Loucy (cell line): ENCODE measurements at regions not wholly inside any gene's neighbourhood (a gene's known extent, or its start where the extent isn't known, plus 50 kb on each side); places are given as distances from the start of the nearest gene placed in this dataset.

ENCODE experiments used
- H2AFZ ChIP-seq: fragments of 200-600 bp; sonication (generic); 2 replicates; pipeline ENCODE4 v1.6.0; 2016; ENCODE audit warnings: antibody characterized with exemption, mild to moderate bottlenecking, low read length, moderate library complexity
- H3F3A ChIP-seq: fragments of 200-600 bp; 2 replicates; pipeline ENCODE4 v1.6.0; 2016; ENCODE audit warnings: antibody characterized with exemption, low read depth, mild to moderate bottlenecking
- H3K27me3 ChIP-seq: fragments of 200-600 bp; sonication (generic); 2 replicates; pipeline ENCODE4 v1.6.1; 2014; ENCODE audit warnings: low read length, mild to moderate bottlenecking; ENCODE audit not compliant: insufficient read depth, poor library complexity, severe bottlenecking
- H3K36me3 ChIP-seq: fragments of 200-600 bp; sonication (generic); 2 replicates; pipeline ENCODE4 v1.6.1; 2016; ENCODE audit warnings: low read length; ENCODE audit not compliant: insufficient read depth
- H3K4me1 ChIP-seq: fragments of 200-600 bp; sonication (generic); 2 replicates; pipeline ENCODE4 v1.5.1; 2014; ENCODE audit warnings: low read length, mild to moderate bottlenecking; ENCODE audit not compliant: insufficient read depth, poor library complexity, severe bottlenecking
- H3K4me2 ChIP-seq: fragments of 200-600 bp; sonication (generic); 2 replicates; pipeline ENCODE4 v1.6.0; 2014; ENCODE audit warnings: antibody characterized with exemption, low read length, low read depth, mild to moderate bottlenecking; ENCODE audit not compliant: poor library complexity, severe bottlenecking
- H3K4me3 ChIP-seq: fragments of 200-600 bp; sonication (generic); 2 replicates; pipeline ENCODE4 v1.5.1; 2014; ENCODE audit warnings: low read length, mild to moderate bottlenecking, mixed read lengths; ENCODE audit not compliant: poor library complexity, severe bottlenecking
- H3K79me2 ChIP-seq: fragments of 200-600 bp; sonication (generic); 2 replicates; pipeline ENCODE4 v1.6.1; 2014; ENCODE audit warnings: low read length; ENCODE audit not compliant: insufficient read depth
- H3K9ac ChIP-seq: fragments of 200-600 bp; sonication (generic); 2 replicates; pipeline ENCODE4 v1.6.0; 2014; ENCODE audit warnings: mild to moderate bottlenecking, low read depth, low read length, moderate library complexity; ENCODE audit not compliant: poor library complexity, severe bottlenecking
- H3K9me2 ChIP-seq: fragments of 200-600 bp; sonication (generic); replicated peaks from 2 replicates; pipeline ENCODE4 v1.6.1; 2016; ENCODE audit warnings: low read depth, low read length, mixed read lengths
- H3K9me3 ChIP-seq: fragments of 200-600 bp; sonication (generic); 2 replicates; pipeline ENCODE4 v1.6.1; 2014; ENCODE audit warnings: mild to moderate bottlenecking, antibody characterized with exemption, low read length, low read depth; ENCODE audit not compliant: insufficient read depth
- H4K20me1 ChIP-seq: fragments of 200-600 bp; sonication (generic); 2 replicates; pipeline ENCODE4 v1.6.0; 2014; ENCODE audit warnings: antibody characterized with exemption, low read length, mild to moderate bottlenecking; ENCODE audit not compliant: insufficient read depth, poor library complexity, severe bottlenecking
- CTCF ChIP-seq: fragments of 200-600 bp; sonication (generic); conservative IDR thresholded peaks from 2 replicates; pipeline ENCODE4 v1.5.1; 2014; ENCODE audit warnings: mild to moderate bottlenecking, antibody characterized with exemption, low read length
- EZH2phosphoT487 ChIP-seq: fragments of 200-600 bp; IDR thresholded peaks from 2 replicates; pipeline ENCODE4 v1.6.1; 2018; ENCODE audit warnings: antibody characterized with exemption, mild to moderate bottlenecking, moderate library complexity, borderline replicate concordance

DNA sequence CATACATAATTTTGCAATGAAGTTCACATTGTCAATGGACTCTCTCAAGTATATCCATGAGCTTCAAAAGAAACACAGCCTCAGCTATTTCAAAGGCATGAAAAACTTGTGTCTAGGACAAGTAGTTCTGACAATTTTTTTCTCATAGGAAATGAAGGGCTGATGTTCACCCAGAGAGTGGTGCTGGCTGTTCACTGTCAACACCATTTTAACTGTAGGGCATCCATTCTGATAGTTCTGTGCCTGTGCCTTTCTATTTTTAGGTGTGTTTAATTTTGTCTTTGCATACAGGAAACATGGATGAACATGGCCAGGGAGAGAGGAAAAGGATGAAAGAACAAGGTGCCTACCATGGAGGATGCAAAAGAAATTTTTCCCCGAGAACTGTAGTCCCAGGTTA is 135.3 kb upstream of the MAP9 start:
- Histone ChIP-seq H3K79me2 (no peaks in the 10 kb centered on the region), H2AFZ (no peak overlapping the region), H3K4me1 (no peaks in the 10 kb centered on the region), H3K9me3 (no peaks in the 10 kb centered on the region), H3K9ac (no peak overlapping the region), H3K4me2 (no peak overlapping the region), H3F3A (no peaks in the 10 kb centered on the region), H3K9me2 (no peaks in the 10 kb centered on the region), H3K36me3 (no peaks in the 10 kb centered on the region), H4K20me1 (no peaks in the 10 kb centered on the region), H3K4me3 (no peak overlapping the region), H3K27me3 (no peaks in the 10 kb centered on the region)
- no peak for TF ChIP-seq CTCF
- TF ChIP-seq EZH2phosphoT487 = no peak

DNA sequence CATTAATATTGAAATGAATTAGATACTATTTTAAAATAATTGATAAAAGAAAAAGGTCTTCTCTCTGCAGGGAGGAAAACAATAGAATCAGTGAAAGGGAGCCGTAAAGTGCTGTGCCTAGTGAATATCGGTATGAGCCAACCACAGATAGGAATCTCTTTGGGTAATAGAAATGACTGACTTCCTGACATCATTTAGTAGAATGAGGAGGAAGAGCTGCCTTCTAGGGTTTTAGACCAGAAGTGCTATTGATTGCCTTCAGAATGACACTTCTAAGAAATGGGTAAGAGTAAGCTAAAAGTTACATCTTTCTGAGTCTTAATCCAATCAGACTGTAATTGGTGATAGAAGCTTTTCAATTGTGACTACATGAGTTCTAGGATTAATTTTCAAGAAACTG is 134.0 kb upstream of the MAP9 start:
- Histone ChIP-seq H3K36me3 (no peaks in the 10 kb centered on the region), H2AFZ (no peak overlapping the region), H3K9me3 (no peaks in the 10 kb centered on the region), H3K4me3 (no peak overlapping the region), H3K27me3 (no peaks in the 10 kb centered on the region), H3K9me2 (no peaks in the 10 kb centered on the region), H4K20me1 (no peaks in the 10 kb centered on the region), H3K4me1 (no peaks in the 10 kb centered on the region), H3F3A (no peaks in the 10 kb centered on the region), H3K79me2 (no peaks in the 10 kb centered on the region), H3K4me2 (no peak overlapping the region), H3K9ac (no peak overlapping the region)
- TF ChIP-seq EZH2phosphoT487 (no peak), CTCF (no peak)

GRCh38 chr4:155509555-155509954 is 132.8 kb upstream of the MAP9 start:
- Histone ChIP-seq H2AFZ (no peak overlapping the region), H3K36me3 (no peaks in the 10 kb centered on the region), H3K4me2 (no peak overlapping the region), H3F3A (no peaks in the 10 kb centered on the region), H3K4me1 (no peaks in the 10 kb centered on the region), H3K9ac (no peak overlapping the region), H4K20me1 (no peaks in the 10 kb centered on the region), H3K27me3 (no peaks in the 10 kb centered on the region), H3K79me2 (no peaks in the 10 kb centered on the region), H3K9me2 (no peaks in the 10 kb centered on the region), H3K4me3 (no peak overlapping the region), H3K9me3 (no peaks in the 10 kb centered on the region)
- no peak for TF ChIP-seq CTCF
- TF ChIP-seq EZH2phosphoT487 = no peak
